Heart left ventricle (tissue), 16 donors: ENCODE measurements at regions not wholly inside any gene's neighbourhood (a gene's known extent, or its start where the extent isn't known, plus 50 kb on each side); places are given as distances from the start of the nearest gene placed in this dataset.

Experiments used
- ATAC-seq, 4 donors: fragments of 200-7000 bp; cut with Tn5 transposase; one replicate each; pipeline ENCODE4 v1.9.1; 2020 to 2022; ENCODE audit warnings: moderate library complexity in 4 of 4, mild to moderate bottlenecking in 3 of 4, moderate number of reproducible peaks in 1 of 4
- DNase-seq, 5 donors: peaks; one replicate each; pipeline ENCODE4 v3.0.0-alpha.2; 2020
- H3K27ac ChIP-seq, 12 donors: fragments of 200-600 bp; sonication (generic) in 4 of 12; one replicate each; pipeline versions ENCODE4 v1.5.0 to v1.8.0; 2016 to 2022; ENCODE audit warnings: mild to moderate bottlenecking in 2 of 12
- H3K27me3 ChIP-seq, 9 donors: fragments of 200-600 bp; sonication (generic) in 2 of 9; one replicate each; pipeline versions ENCODE4 v1.5.1 to v1.8.0; 2016 to 2022; ENCODE audit warnings: mild to moderate bottlenecking in 3 of 9
- H3K36me3 ChIP-seq, 9 donors: fragments of 200-600 bp; sonication (generic) in 2 of 9; one replicate each; pipeline versions ENCODE4 v1.5.0 to v1.8.0; 2018 to 2022; ENCODE audit warnings: mild to moderate bottlenecking in 2 of 9
- H3K4me1 ChIP-seq, 12 donors: fragments of 200-600 bp; sonication (generic) in 4 of 12; one replicate each; pipeline versions ENCODE4 v1.5.0 to v1.8.0; 2016 to 2022; ENCODE audit warnings: mild to moderate bottlenecking in 3 of 12
- H3K4me3 ChIP-seq, 12 donors: fragments of 200-600 bp; sonication (generic) in 4 of 12; one replicate each; pipeline versions ENCODE4 v1.5.0 to v1.8.0; 2017 to 2022; ENCODE audit warnings: mild to moderate bottlenecking in 9 of 12, moderate library complexity in 4 of 12
- H3K9me3 ChIP-seq, 12 donors: fragments of 200-600 bp; sonication (generic) in 4 of 12; one replicate each; pipeline versions ENCODE4 v1.5.0 to v1.8.0; 2016 to 2022; ENCODE audit warnings: mild to moderate bottlenecking in 1 of 12
- POLR2A ChIP-seq, 2 donors: fragments of 450-650 bp; IDR thresholded peaks; one replicate each; pipeline ENCODE4 v1.6.1; 2017; ENCODE audit warnings: antibody characterized with exemption in 2 of 2, mild to moderate bottlenecking in 2 of 2, moderate library complexity in 2 of 2
- WGBS, 4 donors: extraction: QIAGEN DNeasy Blood & Tissue Kit in 2 of 4; methylation state at CpG; one replicate each; pipeline versions ENCODE4 v1.1.5 to v1.1.7; 2013 to 2018; 5-methylcytosine and 5-hydroxymethylcytosine counted together
- intact Hi-C, 10 donors: fragments of 100-400 bp; cut with DNase I; formaldehyde crosslinking; loops; one replicate each; pipeline versions ENCODE4 v1.11.1 to v1.14.2; 2022
- TF ChIP-seq, protein P1 (sequence below), 12 donors: fragments of 200-600 bp; sonication (generic) in 4 of 12; IDR thresholded peaks; one replicate each; pipeline versions ENCODE4 v1.5.0 to v1.8.0; 2018 to 2022; ENCODE audit warnings: antibody characterized with exemption in 12 of 12, mild to moderate bottlenecking in 5 of 12
- donor health status: ischemic (EF 13 %, LVEDD 7.1; RV severe dilation, severe dysfunction).
- donor health status: healthy with polysubstance abuse.
- donor health status: DM: no; HTN: yes; CAD: no.
- donor health status: DM: no; HTN: no; CAD: no.
- donor health status: ischemic (EF 25% LVEDD 6.9; RV normal size, moderate dysfunction).
- donor health status: ischemic (EF 25% LVEDD 5.7; RV mildly dilated, moderate dysfunction).
- donor health status: healthy.
- donor health status: DM: yes; HTN: yes; CAD: no.
- donor health status: ischemic (EF 35%, LVEDD 5.7; RV mildly dilated, moderate dysfunction).
- donor health status: nonischemic (EF 11% LVEDD 7.7; RV severe dilation, severe dysfunction).
- donor health status: DM: yes; HTN: yes; CAD: no.
- donor health status: PGD.
- donor health status: ischemic (EF 29% LVEDD 5.4; RV normal size, mild dysfunction).
- donor health status: nonischemic (EF 23%, LVEDD 6.1; RV moderate dilation, normal function).

DNA sequence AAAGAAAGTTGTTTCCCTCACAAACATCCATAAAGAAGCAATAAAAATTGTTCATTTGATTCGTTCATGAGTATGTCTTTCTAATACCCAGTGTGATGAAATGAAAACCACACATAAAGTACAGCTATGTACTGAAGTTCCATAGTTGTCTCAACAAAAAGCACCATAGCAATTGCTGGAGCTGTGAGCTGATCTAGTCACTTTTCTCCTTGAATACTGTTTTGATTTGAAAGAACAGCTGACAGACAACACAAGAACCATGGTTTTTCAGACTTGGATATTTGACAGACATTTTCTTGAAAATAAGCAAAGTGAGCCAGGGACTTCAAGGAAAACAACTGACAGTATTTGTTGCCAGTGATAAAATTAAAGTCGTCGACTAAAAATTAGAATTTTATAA is 237.1 kb upstream of the PLD5 start:
- H3K27ac ChIP-seq = no peak overlapping the region
- H3K4me1 ChIP-seq = no peaks in the 10 kb centered on the region
- no peaks in the 10 kb centered on the region for H3K36me3 ChIP-seq
- DNase-seq (no peak), ATAC-seq (no peak)
- H3K9me3 ChIP-seq = peaks cover 0 to 13% (median 0%) of the 10 kb centered on the region in 12 donors
- no peak for TF ChIP-seq POLR2A (IDR thresholded peaks at IDR 0.05)
- TF ChIP-seq, protein P1, sequence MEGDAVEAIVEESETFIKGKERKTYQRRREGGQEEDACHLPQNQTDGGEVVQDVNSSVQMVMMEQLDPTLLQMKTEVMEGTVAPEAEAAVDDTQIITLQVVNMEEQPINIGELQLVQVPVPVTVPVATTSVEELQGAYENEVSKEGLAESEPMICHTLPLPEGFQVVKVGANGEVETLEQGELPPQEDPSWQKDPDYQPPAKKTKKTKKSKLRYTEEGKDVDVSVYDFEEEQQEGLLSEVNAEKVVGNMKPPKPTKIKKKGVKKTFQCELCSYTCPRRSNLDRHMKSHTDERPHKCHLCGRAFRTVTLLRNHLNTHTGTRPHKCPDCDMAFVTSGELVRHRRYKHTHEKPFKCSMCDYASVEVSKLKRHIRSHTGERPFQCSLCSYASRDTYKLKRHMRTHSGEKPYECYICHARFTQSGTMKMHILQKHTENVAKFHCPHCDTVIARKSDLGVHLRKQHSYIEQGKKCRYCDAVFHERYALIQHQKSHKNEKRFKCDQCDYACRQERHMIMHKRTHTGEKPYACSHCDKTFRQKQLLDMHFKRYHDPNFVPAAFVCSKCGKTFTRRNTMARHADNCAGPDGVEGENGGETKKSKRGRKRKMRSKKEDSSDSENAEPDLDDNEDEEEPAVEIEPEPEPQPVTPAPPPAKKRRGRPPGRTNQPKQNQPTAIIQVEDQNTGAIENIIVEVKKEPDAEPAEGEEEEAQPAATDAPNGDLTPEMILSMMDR (IDR thresholded peaks at IDR 0.05) = no peak
- intact Hi-C loops = no loop called here
- WGBS, 4 donors = 70 to 77% (median 73%) methylated on average over 3 of the region's 3 CpGs
- H3K27me3 ChIP-seq = no peaks in the 10 kb centered on the region
- H3K4me3 ChIP-seq = no peak overlapping the region

DNA sequence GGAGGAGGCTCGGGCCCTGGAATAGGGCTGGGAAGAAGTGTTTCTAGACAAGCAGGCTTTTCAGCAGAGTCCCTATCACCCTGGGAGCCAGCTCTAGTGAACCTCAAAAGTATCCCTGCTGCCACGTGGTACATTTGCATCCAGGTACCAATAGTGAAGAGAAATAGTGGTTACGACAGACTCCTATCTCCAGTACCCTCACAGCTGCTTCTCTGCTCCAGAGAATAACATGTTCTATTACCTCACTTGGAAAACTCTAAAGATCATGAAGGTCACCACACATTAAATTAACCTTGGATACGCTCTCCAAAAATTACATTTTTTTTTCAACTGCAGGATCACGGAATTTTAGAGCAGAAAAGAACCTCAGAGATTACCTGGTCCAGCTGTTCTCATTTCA is 230.4 kb upstream of the PLD5 start:
- Histone ChIP-seq H3K27ac (no peak overlapping the region), H3K4me3 (no peak overlapping the region), H3K27me3 (no peaks in the 10 kb centered on the region), H3K4me1 (no peaks in the 10 kb centered on the region), H3K36me3 (no peaks in the 10 kb centered on the region), H3K9me3 (no peaks in the 10 kb centered on the region)
- intact Hi-C loops = no loop called here
- DNase-seq = no peak
- WGBS, 4 donors = 54 to 74% (median 59%) methylated on average over 5 of the region's 5 CpGs
- ATAC-seq = peak in 1 of 4 donors; percentile 42
- TF ChIP-seq POLR2A (IDR thresholded peaks at IDR 0.05) = no peak
- TF ChIP-seq, protein P1 (IDR thresholded peaks at IDR 0.05) = no peak

DNA sequence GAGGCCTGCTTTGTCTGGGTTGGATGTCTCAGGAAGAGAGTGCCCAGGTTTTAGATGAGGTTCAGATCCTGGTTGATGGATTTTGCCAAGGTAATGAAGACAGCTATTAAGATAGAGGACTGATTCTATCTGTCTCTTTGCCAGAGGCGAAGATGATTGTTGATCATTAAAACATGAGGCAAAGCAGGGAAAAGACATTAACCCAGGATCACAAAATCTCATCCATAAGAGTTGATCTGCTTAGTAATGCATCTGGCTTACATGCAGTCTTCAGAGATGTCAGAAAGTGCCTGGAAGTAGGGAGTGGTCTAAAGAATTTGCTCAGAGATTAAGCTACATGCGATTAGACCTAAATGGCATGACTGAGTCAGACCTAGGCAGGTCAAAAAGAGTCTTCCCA is 229.6 kb upstream of the PLD5 start:
- TF ChIP-seq, protein P1 (IDR thresholded peaks at IDR 0.05) = no peak
- TF ChIP-seq POLR2A (IDR thresholded peaks at IDR 0.05) = no peak
- no peaks in the 10 kb centered on the region for H3K4me1 ChIP-seq
- intact Hi-C loops = no loop called here
- no peak overlapping the region for H3K27ac ChIP-seq
- DNase-seq (no peak), ATAC-seq (no peak)
- no peaks in the 10 kb centered on the region for H3K9me3 ChIP-seq
- 57 to 74% (median 69%) methylated on average over 2 of the region's 2 CpGs for WGBS, 4 donors
- no peak overlapping the region for H3K4me3 ChIP-seq
- H3K36me3 ChIP-seq = no peaks in the 10 kb centered on the region
- H3K27me3 ChIP-seq = no peaks in the 10 kb centered on the region

DNA sequence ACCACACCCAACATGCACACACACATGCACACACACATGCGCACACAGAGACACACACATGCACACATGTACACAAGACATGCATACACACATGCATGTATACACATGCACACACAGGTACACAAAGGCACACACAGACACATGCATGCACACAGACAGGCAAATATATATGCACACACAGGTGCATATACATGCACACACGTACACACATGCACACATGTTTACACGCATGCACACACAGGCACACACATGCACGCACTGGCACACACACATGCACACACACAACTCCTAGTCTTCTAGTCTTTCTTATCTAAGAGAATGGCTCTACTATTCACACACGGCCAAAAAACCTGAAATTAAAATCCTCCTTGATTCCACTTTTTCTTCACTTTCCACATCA is 222.7 kb upstream of the PLD5 start:
- DNase-seq (no peak), ATAC-seq (no peak)
- 81 to 96% (median 88%) methylated on average over 5 of the region's 5 CpGs for WGBS, 4 donors
- Histone ChIP-seq H3K9me3 (no peaks in the 10 kb centered on the region), H3K4me1 (no peaks in the 10 kb centered on the region), H3K4me3 (no peak overlapping the region), H3K27ac (no peak overlapping the region), H3K36me3 (no peaks in the 10 kb centered on the region), H3K27me3 (no peaks in the 10 kb centered on the region)
- TF ChIP-seq, protein P1 (IDR thresholded peaks at IDR 0.05) = no peak
- TF ChIP-seq POLR2A (IDR thresholded peaks at IDR 0.05) = no peak
- intact Hi-C loops = no loop called here
